ENCODE measurements at regions not wholly inside any gene's neighbourhood (a gene's known extent, or its start where the extent isn't known, plus 50 kb on each side); places are given as distances from the start of the nearest gene placed in this dataset.

DNA sequence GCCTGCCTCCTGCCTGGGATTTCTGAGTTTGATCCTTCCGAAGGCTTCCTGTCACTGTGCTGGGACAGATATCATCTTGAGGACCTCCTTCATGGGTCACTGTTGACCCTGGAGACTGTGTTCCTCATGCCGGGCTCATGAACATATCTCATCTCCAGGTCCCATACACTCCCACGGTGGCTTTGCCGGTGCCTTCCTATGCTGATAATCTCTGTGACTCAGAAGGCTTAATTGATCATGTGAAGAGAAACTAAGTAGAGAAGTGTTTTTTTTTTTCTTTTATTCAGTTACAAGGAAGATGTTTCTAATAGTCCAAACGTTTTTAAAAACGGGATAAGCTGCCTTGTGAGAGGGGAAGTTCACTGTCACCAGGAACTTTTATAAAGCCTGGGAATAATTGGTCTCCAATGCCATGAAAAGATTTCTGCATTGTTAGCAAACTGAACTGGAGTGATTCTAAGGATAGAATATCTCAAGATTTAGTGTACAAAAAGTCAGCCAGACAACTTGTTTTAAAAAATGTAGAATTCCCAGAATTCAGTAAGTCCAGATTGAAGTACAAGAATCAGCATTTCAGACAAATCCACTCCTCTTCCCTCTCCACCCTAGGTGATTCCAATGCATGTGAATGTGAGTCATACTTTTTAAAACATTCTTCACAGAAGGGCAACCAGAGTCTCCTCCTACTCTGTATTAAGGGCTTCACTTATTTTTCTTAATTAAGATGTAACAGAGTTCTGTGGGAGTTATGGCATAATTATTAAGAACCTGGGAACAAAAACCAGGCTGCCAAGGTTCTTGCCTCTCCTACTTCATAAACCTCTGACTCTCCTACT lies 139.8 kb upstream of the LGR5 start (continued):
- TF ChIP-seq SNIP1 (IDR thresholded peaks at IDR 0.05; ENCODE audit: low read depth) (no peak), SMAD3 (CRISPR knock-in tag; conservative IDR thresholded peaks at IDR 0.05) (0 out of 2 replicates have a peak, but pooled peaks have one; percentile 24), HMGXB4 (CRISPR knock-in tag; IDR thresholded peaks at IDR 0.05) (no peak), SRSF3 (IDR thresholded peaks at IDR 0.05; ENCODE audit: insufficient read depth, low read length) (no peak), MTA3 (IDR thresholded peaks at IDR 0.05; ENCODE audit: borderline replicate concordance) (no peak), CAMTA2 (CRISPR knock-in tag; conservative IDR thresholded peaks at IDR 0.05) (no peak), FOXJ2 (tag; IDR thresholded peaks at IDR 0.05) (no peak), ZNF239 (CRISPR knock-in tag; IDR thresholded peaks at IDR 0.05) (no peak), RBBP5 (IDR thresholded peaks at IDR 0.05; ENCODE audit: borderline replicate concordance, insufficient read depth, low read length, poor library complexity, severe bottlenecking) (peak; percentile 36), CCNT2 (IDR thresholded peaks at IDR 0.05; ENCODE audit: borderline replicate concordance, extremely low read depth, insufficient read length, low read depth, low read length) (peak; percentile 50), SAFB2 (IDR thresholded peaks at IDR 0.05; ENCODE audit: borderline replicate concordance, low read depth, low read length, severe bottlenecking) (no peak), SMARCA4 (IDR thresholded peaks at IDR 0.05) (peak; percentile 96), TBL1XR1 (IDR thresholded peaks at IDR 0.05; ENCODE audit: low read length in 2 of 2) (peak in 1 of 2 experiments; percentile 76; a peak in 2 of 4 replicates)
- TF ChIP-seq, protein P1, sequence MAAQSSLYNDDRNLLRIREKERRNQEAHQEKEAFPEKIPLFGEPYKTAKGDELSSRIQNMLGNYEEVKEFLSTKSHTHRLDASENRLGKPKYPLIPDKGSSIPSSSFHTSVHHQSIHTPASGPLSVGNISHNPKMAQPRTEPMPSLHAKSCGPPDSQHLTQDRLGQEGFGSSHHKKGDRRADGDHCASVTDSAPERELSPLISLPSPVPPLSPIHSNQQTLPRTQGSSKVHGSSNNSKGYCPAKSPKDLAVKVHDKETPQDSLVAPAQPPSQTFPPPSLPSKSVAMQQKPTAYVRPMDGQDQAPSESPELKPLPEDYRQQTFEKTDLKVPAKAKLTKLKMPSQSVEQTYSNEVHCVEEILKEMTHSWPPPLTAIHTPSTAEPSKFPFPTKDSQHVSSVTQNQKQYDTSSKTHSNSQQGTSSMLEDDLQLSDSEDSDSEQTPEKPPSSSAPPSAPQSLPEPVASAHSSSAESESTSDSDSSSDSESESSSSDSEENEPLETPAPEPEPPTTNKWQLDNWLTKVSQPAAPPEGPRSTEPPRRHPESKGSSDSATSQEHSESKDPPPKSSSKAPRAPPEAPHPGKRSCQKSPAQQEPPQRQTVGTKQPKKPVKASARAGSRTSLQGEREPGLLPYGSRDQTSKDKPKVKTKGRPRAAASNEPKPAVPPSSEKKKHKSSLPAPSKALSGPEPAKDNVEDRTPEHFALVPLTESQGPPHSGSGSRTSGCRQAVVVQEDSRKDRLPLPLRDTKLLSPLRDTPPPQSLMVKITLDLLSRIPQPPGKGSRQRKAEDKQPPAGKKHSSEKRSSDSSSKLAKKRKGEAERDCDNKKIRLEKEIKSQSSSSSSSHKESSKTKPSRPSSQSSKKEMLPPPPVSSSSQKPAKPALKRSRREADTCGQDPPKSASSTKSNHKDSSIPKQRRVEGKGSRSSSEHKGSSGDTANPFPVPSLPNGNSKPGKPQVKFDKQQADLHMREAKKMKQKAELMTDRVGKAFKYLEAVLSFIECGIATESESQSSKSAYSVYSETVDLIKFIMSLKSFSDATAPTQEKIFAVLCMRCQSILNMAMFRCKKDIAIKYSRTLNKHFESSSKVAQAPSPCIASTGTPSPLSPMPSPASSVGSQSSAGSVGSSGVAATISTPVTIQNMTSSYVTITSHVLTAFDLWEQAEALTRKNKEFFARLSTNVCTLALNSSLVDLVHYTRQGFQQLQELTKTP (IDR thresholded peaks at IDR 0.05; ENCODE audit: low read depth in 1 of 2, partially characterized antibody in 2 of 2) = peak in 1 of 2 experiments; percentile 26
- TF ChIP-seq, protein P2, sequence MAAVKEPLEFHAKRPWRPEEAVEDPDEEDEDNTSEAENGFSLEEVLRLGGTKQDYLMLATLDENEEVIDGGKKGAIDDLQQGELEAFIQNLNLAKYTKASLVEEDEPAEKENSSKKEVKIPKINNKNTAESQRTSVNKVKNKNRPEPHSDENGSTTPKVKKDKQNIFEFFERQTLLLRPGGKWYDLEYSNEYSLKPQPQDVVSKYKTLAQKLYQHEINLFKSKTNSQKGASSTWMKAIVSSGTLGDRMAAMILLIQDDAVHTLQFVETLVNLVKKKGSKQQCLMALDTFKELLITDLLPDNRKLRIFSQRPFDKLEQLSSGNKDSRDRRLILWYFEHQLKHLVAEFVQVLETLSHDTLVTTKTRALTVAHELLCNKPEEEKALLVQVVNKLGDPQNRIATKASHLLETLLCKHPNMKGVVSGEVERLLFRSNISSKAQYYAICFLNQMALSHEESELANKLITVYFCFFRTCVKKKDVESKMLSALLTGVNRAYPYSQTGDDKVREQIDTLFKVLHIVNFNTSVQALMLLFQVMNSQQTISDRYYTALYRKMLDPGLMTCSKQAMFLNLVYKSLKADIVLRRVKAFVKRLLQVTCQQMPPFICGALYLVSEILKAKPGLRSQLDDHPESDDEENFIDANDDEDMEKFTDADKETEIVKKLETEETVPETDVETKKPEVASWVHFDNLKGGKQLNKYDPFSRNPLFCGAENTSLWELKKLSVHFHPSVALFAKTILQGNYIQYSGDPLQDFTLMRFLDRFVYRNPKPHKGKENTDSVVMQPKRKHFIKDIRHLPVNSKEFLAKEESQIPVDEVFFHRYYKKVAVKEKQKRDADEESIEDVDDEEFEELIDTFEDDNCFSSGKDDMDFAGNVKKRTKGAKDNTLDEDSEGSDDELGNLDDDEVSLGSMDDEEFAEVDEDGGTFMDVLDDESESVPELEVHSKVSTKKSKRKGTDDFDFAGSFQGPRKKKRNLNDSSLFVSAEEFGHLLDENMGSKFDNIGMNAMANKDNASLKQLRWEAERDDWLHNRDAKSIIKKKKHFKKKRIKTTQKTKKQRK (IDR thresholded peaks at IDR 0.05; ENCODE audit: borderline replicate concordance, low read depth, low read length) = no peak
- TF ChIP-seq, protein P3, sequence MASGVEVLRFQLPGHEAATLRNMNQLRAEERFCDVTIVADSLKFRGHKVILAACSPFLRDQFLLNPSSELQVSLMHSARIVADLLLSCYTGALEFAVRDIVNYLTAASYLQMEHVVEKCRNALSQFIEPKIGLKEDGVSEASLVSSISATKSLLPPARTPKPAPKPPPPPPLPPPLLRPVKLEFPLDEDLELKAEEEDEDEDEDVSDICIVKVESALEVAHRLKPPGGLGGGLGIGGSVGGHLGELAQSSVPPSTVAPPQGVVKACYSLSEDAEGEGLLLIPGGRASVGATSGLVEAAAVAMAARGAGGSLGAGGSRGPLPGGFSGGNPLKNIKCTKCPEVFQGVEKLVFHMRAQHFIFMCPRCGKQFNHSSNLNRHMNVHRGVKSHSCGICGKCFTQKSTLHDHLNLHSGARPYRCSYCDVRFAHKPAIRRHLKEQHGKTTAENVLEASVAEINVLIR (CRISPR knock-in tag; IDR thresholded peaks at IDR 0.05) = 0 out of 2 replicates have a peak, but pooled peaks have one; percentile 11
